Liver (tissue), 8 donors: ENCODE measurements at regions not wholly inside any gene's neighbourhood (a gene's known extent, or its start where the extent isn't known, plus 50 kb on each side); places are given as distances from the start of the nearest gene placed in this dataset.

Source experiments
- DNase-seq: peaks from one replicate; pipeline ENCODE4 v3.0.0-alpha.2; 2017; ENCODE audit warnings: low spot score
- H3K27ac ChIP-seq, 2 donors: one replicate each; pipeline ENCODE4 v1.7.0; 2013; ENCODE audit warnings: inconsistent platforms in 2 of 2, low read length in 2 of 2, control low read depth in 1 of 2, low read depth in 1 of 2, mild to moderate bottlenecking in 1 of 2
- H3K27me3 ChIP-seq, 4 donors: one replicate each; pipeline versions ENCODE4 v1.6.1 to v1.7.0; 2013; ENCODE audit warnings: low read length in 3 of 4, inconsistent platforms in 1 of 4, mild to moderate bottlenecking in 1 of 4, moderate library complexity in 1 of 4; ENCODE audit not compliant: control insufficient read depth in 4 of 4, insufficient read depth in 4 of 4
- H3K36me3 ChIP-seq, 4 donors: one replicate each; pipeline versions ENCODE4 v1.6.1 to v1.7.0; 2013; ENCODE audit warnings: low read length in 3 of 4, mild to moderate bottlenecking in 3 of 4, low read depth in 1 of 4, moderate library complexity in 1 of 4; ENCODE audit not compliant: control insufficient read depth in 4 of 4, insufficient read depth in 3 of 4
- H3K4me1 ChIP-seq, 4 donors: one replicate each; pipeline versions ENCODE4 v1.6.1 to v1.7.0; 2013; ENCODE audit warnings: low read length in 3 of 4, mild to moderate bottlenecking in 3 of 4, moderate library complexity in 1 of 4; ENCODE audit not compliant: control insufficient read depth in 4 of 4, insufficient read depth in 4 of 4
- H3K4me3 ChIP-seq, 3 donors: one replicate each; pipeline versions ENCODE4 v1.6.1 to v1.7.0; 2013; ENCODE audit warnings: low read length in 3 of 3, control low read depth in 1 of 3, low read depth in 1 of 3, mild to moderate bottlenecking in 1 of 3
- H3K9ac ChIP-seq, 2 donors: one replicate each; pipeline ENCODE4 v1.7.0; 2013; ENCODE audit warnings: low read length in 2 of 2, mild to moderate bottlenecking in 2 of 2, moderate library complexity in 2 of 2, control low read depth in 1 of 2, low read depth in 1 of 2
- H3K9me3 ChIP-seq, 4 donors: one replicate each; pipeline versions ENCODE4 v1.6.1 to v1.7.0; 2013; ENCODE audit warnings: low read length in 3 of 4; ENCODE audit not compliant: control insufficient read depth in 4 of 4
- ATF3 ChIP-seq: IDR thresholded peaks from 2 replicates; pipeline ENCODE4 v1.6.1; 2016; ENCODE audit warnings: antibody characterized with exemption
- CTCF ChIP-seq: fragments of 150-350 bp; IDR thresholded peaks from 2 replicates; pipeline ENCODE4 v1.5.1; 2017; ENCODE audit warnings: improper control_type of control experiment, low read depth, low read length; ENCODE audit not compliant: missing input control
- EGR1 ChIP-seq, 2 donors: IDR thresholded peaks; 2 replicates each; pipeline ENCODE4 v1.6.1; 2016 to 2018; ENCODE audit warnings: antibody characterized with exemption in 2 of 2, low read depth in 2 of 2
- FOXA1 ChIP-seq: IDR thresholded peaks from 2 replicates; pipeline ENCODE4 v1.6.1; 2016; ENCODE audit warnings: antibody characterized with exemption
- FOXA2 ChIP-seq: IDR thresholded peaks from 2 replicates; pipeline ENCODE4 v1.6.1; 2016; ENCODE audit warnings: antibody characterized with exemption
- GABPA ChIP-seq, 2 donors: IDR thresholded peaks in 1 of 2; conservative IDR thresholded peaks in 1 of 2; 2 replicates each; pipeline ENCODE4 v1.6.1; 2016; ENCODE audit warnings: antibody characterized with exemption in 2 of 2, mild to moderate bottlenecking in 1 of 2, moderate library complexity in 1 of 2
- HNF4A ChIP-seq, 2 donors: conservative IDR thresholded peaks; 2 replicates each; pipeline ENCODE4 v1.6.1; 2016; ENCODE audit warnings: antibody characterized with exemption in 2 of 2, mild to moderate bottlenecking in 2 of 2
- HNF4G ChIP-seq: IDR thresholded peaks from 2 replicates; pipeline ENCODE4 v1.6.1; 2016; ENCODE audit warnings: antibody characterized with exemption
- JUND ChIP-seq, 2 donors: IDR thresholded peaks; 2 replicates each; pipeline ENCODE4 v1.6.1; 2016; ENCODE audit warnings: antibody characterized with exemption in 2 of 2
- MAX ChIP-seq: IDR thresholded peaks from 2 replicates; pipeline ENCODE4 v1.6.1; 2016; ENCODE audit warnings: antibody characterized with exemption
- NR2F2 ChIP-seq: IDR thresholded peaks from 2 replicates; pipeline ENCODE4 v1.6.1; 2016; ENCODE audit warnings: antibody characterized with exemption
- RAD21 ChIP-seq, 2 donors: IDR thresholded peaks; 2 replicates each; pipeline ENCODE4 v1.6.1; 2016; ENCODE audit warnings: antibody characterized with exemption in 2 of 2, mild to moderate bottlenecking in 2 of 2
- REST ChIP-seq: IDR thresholded peaks from 2 replicates; pipeline ENCODE4 v1.6.1; 2016; ENCODE audit warnings: antibody characterized with exemption, mild to moderate bottlenecking
- RXRA ChIP-seq, 2 donors: IDR thresholded peaks; 2 replicates each; pipeline ENCODE4 v1.6.1; 2017 to 2018; ENCODE audit warnings: antibody characterized with exemption in 2 of 2, mild to moderate bottlenecking in 1 of 2
- SP1 ChIP-seq: IDR thresholded peaks from 2 replicates; pipeline ENCODE4 v1.6.1; 2018; ENCODE audit warnings: antibody characterized with exemption, mild to moderate bottlenecking
- TAF1 ChIP-seq: conservative IDR thresholded peaks from 2 replicates; pipeline ENCODE4 v1.6.1; 2016; ENCODE audit warnings: antibody characterized with exemption, mild to moderate bottlenecking
- YY1 ChIP-seq: IDR thresholded peaks from 2 replicates; pipeline ENCODE4 v1.6.1; 2016; ENCODE audit warnings: antibody characterized with exemption, mild to moderate bottlenecking
- ZBTB33 ChIP-seq: IDR thresholded peaks from 2 replicates; pipeline ENCODE4 v1.6.1; 2016; ENCODE audit warnings: antibody characterized with exemption
- WGBS: extraction: QIAGEN DNeasy Blood & Tissue Kit; methylation state at CpG from one replicate; pipeline ENCODE4 v1.1.7; 2013; 5-methylcytosine and 5-hydroxymethylcytosine counted together
- donor health status: healthy.
- donor health status: healthy.
- donor health status: healthy.
- donor health status: healthy.
- donor health status: healthy.

- no peak for TF ChIP-seq MAX
- no peak for TF ChIP-seq ZBTB33
- no peak for TF ChIP-seq ATF3
- no peak for TF ChIP-seq TAF1
- no peak for TF ChIP-seq GABPA (IDR thresholded peaks at IDR 0.05 in 1 of 2, conservative IDR thresholded peaks at IDR 0.05 in 1 of 2)
- no peak for TF ChIP-seq YY1
- no peak for TF ChIP-seq CTCF
Observed at GRCh38 chr2:60003076-60003475, 550.4 kb downstream of the BCL11A start (continued).

- no peak for TF ChIP-seq EGR1 (IDR thresholded peaks at IDR 0.05; ENCODE audit: low read depth in 2 of 2)
- TF ChIP-seq FOXA2 = no peak
- no peak for TF ChIP-seq GABPA (IDR thresholded peaks at IDR 0.05 in 1 of 2, conservative IDR thresholded peaks at IDR 0.05 in 1 of 2)
- no peak for TF ChIP-seq ZBTB33
- TF ChIP-seq ATF3 = no peak
- no peak for TF ChIP-seq NR2F2
- TF ChIP-seq RAD21 (IDR thresholded peaks at IDR 0.05) = no peak
- no peak for TF ChIP-seq HNF4G
- TF ChIP-seq HNF4A (conservative IDR thresholded peaks at IDR 0.05) = no peak
- TF ChIP-seq JUND (IDR thresholded peaks at IDR 0.05) = no peak
- no peak for TF ChIP-seq YY1
- no peak for TF ChIP-seq RXRA (IDR thresholded peaks at IDR 0.05)
- TF ChIP-seq SP1 = no peak
- no peak for TF ChIP-seq REST
- TF ChIP-seq CTCF = no peak
- no peak for TF ChIP-seq MAX
- no peak for TF ChIP-seq FOXA1
- no peak for TF ChIP-seq TAF1
- no peak overlapping the region for H3K9ac ChIP-seq
- no peak overlapping the region for H3K27ac ChIP-seq
- no peaks in the 10 kb centered on the region for H3K27me3 ChIP-seq
- no peak overlapping the region for H3K4me3 ChIP-seq
- no peaks in the 10 kb centered on the region for H3K36me3 ChIP-seq
- no peak for DNase-seq
- WGBS = 74% methylated on average over 3 of the region's 3 CpGs
- H3K4me1 ChIP-seq = no peaks in the 10 kb centered on the region
- no peaks in the 10 kb centered on the region for H3K9me3 ChIP-seq
Observed at GRCh38 chr2:60002183-60002867, 551.1 kb downstream of the BCL11A start.
